ENCODE measurements at regions not wholly inside any gene's neighbourhood (a gene's known extent, or its start where the extent isn't known, plus 50 kb on each side); places are given as distances from the start of the nearest gene placed in this dataset.
A peak's percentile ranks its signal among the peaks of the same experiment; 100 is the strongest.

DNA sequence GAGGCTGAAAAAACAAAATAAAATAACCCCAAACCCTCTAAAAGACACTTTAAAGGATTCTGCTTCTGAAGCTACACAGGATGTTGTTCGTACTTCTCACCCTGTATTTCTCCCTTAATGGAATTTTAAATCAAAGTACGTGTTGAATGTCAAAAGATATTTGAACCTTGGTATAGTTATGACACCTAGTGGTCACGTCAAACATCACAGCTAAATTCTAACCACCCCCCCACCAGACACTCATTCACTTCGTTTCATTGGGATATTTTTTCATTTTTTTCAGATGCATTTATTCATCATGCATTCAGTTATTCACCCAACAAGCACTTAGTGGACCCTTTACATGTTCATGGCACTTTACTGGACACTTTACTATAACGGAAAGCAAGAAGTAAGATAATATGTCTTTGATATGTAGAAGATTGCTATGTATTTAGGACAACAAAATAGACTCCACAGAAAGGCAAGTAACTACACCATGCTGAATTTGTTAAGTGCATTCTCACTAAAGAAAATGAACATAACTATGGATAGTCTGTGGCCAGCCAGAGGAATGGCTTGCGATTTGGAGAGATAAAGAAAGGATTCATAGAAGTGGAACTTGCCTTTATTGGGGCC is 62.5 kb upstream of the GPR174 start:
- TF ChIP-seq EZH2 (IDR thresholded peaks at IDR 0.05; ENCODE audit: borderline replicate concordance, low read depth, low read length, severe bottlenecking) = no peak
- TF ChIP-seq, protein P1, sequence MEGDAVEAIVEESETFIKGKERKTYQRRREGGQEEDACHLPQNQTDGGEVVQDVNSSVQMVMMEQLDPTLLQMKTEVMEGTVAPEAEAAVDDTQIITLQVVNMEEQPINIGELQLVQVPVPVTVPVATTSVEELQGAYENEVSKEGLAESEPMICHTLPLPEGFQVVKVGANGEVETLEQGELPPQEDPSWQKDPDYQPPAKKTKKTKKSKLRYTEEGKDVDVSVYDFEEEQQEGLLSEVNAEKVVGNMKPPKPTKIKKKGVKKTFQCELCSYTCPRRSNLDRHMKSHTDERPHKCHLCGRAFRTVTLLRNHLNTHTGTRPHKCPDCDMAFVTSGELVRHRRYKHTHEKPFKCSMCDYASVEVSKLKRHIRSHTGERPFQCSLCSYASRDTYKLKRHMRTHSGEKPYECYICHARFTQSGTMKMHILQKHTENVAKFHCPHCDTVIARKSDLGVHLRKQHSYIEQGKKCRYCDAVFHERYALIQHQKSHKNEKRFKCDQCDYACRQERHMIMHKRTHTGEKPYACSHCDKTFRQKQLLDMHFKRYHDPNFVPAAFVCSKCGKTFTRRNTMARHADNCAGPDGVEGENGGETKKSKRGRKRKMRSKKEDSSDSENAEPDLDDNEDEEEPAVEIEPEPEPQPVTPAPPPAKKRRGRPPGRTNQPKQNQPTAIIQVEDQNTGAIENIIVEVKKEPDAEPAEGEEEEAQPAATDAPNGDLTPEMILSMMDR (IDR thresholded peaks at IDR 0.05; ENCODE audit: borderline replicate concordance, extremely low read depth, low read length, poor library complexity, severe bottlenecking) = peak; percentile 74
- H3K4me2 ChIP-seq (ENCODE audit: insufficient read depth, low read length) = peak overlapping the region; percentile 51; the same call in 1 of the 2 replicates
- H3K27ac ChIP-seq (ENCODE audit: low read length) = peak overlapping the region; percentile 90
- no peaks in the 10 kb centered on the region for H4K20me1 ChIP-seq (ENCODE audit: insufficient read depth, low read length)
- H3K79me2 ChIP-seq (ENCODE audit: insufficient read depth, low read length) = no peaks in the 10 kb centered on the region
- DNase-seq (peak; percentile 57), ATAC-seq (ENCODE audit: insufficient read depth, low read depth) (peak; percentile 79)
- H3K27me3 ChIP-seq (ENCODE audit: insufficient read depth, low read length, poor library complexity) = no peaks in the 10 kb centered on the region
- peak overlapping the region in 1 of 2 experiments; percentile 24; a peak in 1 of 4 replicates for H3K4me3 ChIP-seq (ENCODE audit: low read depth in 1 of 2, low read length in 2 of 2)
- H3K36me3 ChIP-seq (ENCODE audit: insufficient read depth, low read length) = no peaks in the 10 kb centered on the region
- no peaks in the 10 kb centered on the region for H3K9me3 ChIP-seq (ENCODE audit: insufficient read depth, low read length, severe bottlenecking)
- peak overlapping the region; percentile 30 for H3K9ac ChIP-seq (ENCODE audit: low read depth, low read length)
- H3K4me1 ChIP-seq (ENCODE audit: insufficient read depth, low read length) = peaks cover 43% of the 10 kb centered on the region
- peak overlapping the region; percentile 67 for H2AFZ ChIP-seq (ENCODE audit: low read depth, low read length)

GRCh38 chrX:79082899-79083298 is 61.6 kb upstream of the GPR174 start:
- Histone ChIP-seq H3K9ac (ENCODE audit: low read depth, low read length) (peak overlapping the region; percentile 32), H3K27ac (ENCODE audit: low read length) (peak overlapping the region; percentile 78), H3K79me2 (ENCODE audit: insufficient read depth, low read length) (no peaks in the 10 kb centered on the region), H3K4me3 (ENCODE audit: low read depth in 1 of 2, low read length in 2 of 2) (no peak overlapping the region), H3K27me3 (ENCODE audit: insufficient read depth, low read length, poor library complexity) (no peaks in the 10 kb centered on the region), H4K20me1 (ENCODE audit: insufficient read depth, low read length) (no peaks in the 10 kb centered on the region), H3K4me1 (ENCODE audit: insufficient read depth, low read length) (peaks cover 46% of the 10 kb centered on the region), H2AFZ (ENCODE audit: low read depth, low read length) (peak overlapping the region; percentile 57), H3K36me3 (ENCODE audit: insufficient read depth, low read length) (no peaks in the 10 kb centered on the region), H3K9me3 (ENCODE audit: insufficient read depth, low read length, severe bottlenecking) (no peaks in the 10 kb centered on the region), H3K4me2 (ENCODE audit: insufficient read depth, low read length) (peak overlapping the region; percentile 51)
- peak; percentile 67 for ATAC-seq (ENCODE audit: insufficient read depth, low read depth)
- DNase-seq = no peak
- TF ChIP-seq, protein P1 (IDR thresholded peaks at IDR 0.05; ENCODE audit: borderline replicate concordance, extremely low read depth, low read length, poor library complexity, severe bottlenecking) = no peak
- no peak for TF ChIP-seq EZH2 (IDR thresholded peaks at IDR 0.05; ENCODE audit: borderline replicate concordance, low read depth, low read length, severe bottlenecking)

DNA sequence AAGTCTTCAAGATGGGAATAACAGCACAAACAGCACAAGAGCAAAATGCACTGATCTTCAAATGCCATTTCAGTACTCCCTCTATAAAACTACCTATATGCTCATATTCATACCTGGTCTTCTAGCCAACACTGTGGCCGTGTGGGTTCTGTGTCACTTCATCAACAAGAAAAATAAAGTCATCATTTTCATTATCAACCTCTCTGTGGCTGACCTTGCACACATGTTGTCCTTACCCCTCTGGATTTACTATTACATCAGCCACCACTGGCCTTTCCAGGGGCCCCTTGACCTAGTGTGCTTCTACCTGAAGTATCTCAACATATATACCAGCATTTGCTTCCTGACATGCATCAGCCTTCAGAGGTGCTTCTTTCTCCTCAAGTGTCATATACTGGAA is 59.6 kb upstream of the GPR174 start:
- no peaks in the 10 kb centered on the region for H4K20me1 ChIP-seq (ENCODE audit: insufficient read depth, low read length)

More for the DNA sequence above, 59.6 kb upstream of the GPR174 start:
- H3K4me3 ChIP-seq (ENCODE audit: low read depth in 1 of 2, low read length in 2 of 2) = no peak overlapping the region
- H3K36me3 ChIP-seq (ENCODE audit: insufficient read depth, low read length) = no peaks in the 10 kb centered on the region
- no peak for TF ChIP-seq EZH2 (IDR thresholded peaks at IDR 0.05; ENCODE audit: borderline replicate concordance, low read depth, low read length, severe bottlenecking)
- TF ChIP-seq, protein P1 (IDR thresholded peaks at IDR 0.05; ENCODE audit: borderline replicate concordance, extremely low read depth, low read length, poor library complexity, severe bottlenecking) = no peak
- no peak overlapping the region for H2AFZ ChIP-seq (ENCODE audit: low read depth, low read length)
- ATAC-seq (ENCODE audit: insufficient read depth, low read depth) = no peak
- no peak overlapping the region for H3K4me2 ChIP-seq (ENCODE audit: insufficient read depth, low read length)
- no peaks in the 10 kb centered on the region for H3K79me2 ChIP-seq (ENCODE audit: insufficient read depth, low read length)
- H3K27me3 ChIP-seq (ENCODE audit: insufficient read depth, low read length, poor library complexity) = no peaks in the 10 kb centered on the region
- H3K27ac ChIP-seq (ENCODE audit: low read length) = no peak overlapping the region
- H3K9me3 ChIP-seq (ENCODE audit: insufficient read depth, low read length, severe bottlenecking) = no peaks in the 10 kb centered on the region
- no peak overlapping the region for H3K9ac ChIP-seq (ENCODE audit: low read depth, low read length)
- H3K4me1 ChIP-seq (ENCODE audit: insufficient read depth, low read length) = peaks cover 45% of the 10 kb centered on the region
- DNase-seq = no peak
